ENCODE measurements at regions not wholly inside any gene's neighbourhood (a gene's known extent, or its start where the extent isn't known, plus 50 kb on each side); places are given as distances from the start of the nearest gene placed in this dataset.
"Not testable (repeated sequence)": the region's sequence is repeated elsewhere in the genome, so short reads cannot be mapped to it uniquely, and the experiment has no call there.

DNA sequence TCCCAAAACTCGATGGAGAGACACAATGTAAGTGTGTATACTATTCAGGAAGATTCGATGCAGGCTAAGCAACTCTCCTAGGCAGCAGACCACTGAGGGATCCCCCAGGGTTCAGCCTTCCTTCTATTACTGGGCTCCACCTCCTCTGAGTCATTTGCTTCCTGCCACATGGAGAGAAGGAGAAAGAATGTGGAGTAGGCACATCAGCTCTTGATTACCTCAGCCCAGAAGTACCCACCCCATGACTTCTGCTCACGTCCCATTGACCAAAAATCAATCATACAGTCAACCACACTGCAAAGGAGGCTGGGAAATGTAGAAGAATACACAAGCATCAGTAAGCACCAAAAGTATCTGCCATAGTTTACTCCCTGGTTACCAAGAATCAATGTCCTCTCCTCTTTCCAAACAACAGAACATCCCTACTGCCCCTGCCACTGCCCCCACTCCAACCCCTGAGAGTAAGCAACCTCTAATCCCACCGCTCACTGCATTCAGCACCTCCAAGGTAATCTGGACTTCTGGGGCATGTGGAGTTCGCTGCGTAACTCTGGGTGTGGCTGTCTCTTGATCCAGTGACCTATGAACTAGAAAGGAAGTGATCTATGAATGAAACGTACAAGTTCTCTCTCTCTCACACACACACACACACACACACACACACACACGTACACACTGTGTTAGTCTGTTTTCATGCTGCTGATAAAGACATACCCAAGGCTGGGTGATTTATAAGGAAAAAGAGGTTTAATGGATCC lies 91.2 kb upstream of the C1QTNF7 start:
- peak; percentile 85 for DNase-seq (ENCODE audit: low read depth)

DNA sequence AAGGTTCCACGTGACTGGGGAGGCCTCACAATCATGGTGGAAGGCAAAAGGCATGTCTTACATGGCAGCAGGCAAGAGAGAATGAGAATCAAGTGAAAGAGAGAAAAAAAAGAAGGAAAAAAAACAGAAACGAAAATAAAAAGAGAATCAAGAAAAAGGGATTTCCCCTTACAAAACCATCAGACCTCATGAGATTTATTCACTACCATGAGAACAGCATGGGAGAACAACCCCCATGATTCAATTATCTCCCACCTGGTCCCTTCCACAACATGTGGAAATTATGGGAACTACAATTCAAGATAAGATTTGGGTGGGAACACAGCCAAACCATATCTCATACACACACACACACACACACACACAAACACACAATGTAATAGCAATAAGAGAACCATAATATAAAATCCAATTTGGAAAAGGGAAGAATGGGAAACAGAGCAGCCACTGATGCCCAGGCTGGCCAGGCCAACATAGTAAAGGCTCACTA lies 90.6 kb upstream of the C1QTNF7 start:
- DNase-seq (ENCODE audit: low read depth): not testable (repeated sequence)

DNA sequence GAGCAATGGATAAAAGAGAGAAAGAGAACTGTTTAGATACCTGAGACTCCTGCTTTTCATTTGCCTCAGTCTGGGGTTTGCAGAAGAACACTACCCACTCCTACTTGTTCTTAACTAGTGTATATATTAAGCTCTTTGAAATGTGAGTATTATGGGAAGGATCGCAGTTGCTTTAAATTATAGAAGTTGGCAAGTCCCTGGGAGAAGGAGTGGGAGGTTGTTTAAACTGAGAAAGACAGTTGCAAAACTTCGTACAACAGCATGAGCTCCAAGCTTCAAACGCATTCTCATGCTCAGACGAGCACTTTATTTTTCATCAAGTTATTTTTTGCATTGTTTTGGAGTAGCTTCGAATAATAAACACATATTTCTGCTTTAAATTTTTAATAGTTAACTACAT lies 88.1 kb upstream of the C1QTNF7 start:
- DNase-seq (ENCODE audit: low read depth): no peak

DNA sequence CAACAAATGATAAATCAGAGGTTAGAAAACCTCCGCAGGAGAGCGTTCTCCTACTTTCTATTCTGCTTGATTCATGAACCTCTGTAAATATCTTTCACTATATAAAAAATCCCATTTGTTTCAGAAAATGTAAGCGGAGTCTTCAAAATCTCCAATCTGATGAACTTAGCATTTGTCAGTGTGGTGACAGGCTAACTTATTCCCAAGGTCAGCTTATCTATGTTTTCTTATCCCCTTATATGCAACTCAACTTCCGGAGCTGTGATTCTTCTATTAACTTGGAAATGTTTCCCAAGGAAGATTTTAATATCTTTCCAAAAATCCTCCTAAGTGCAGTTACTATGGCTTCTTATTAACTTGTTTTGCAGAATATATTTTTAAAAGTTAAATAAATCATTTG lies 87.5 kb upstream of the C1QTNF7 start:
- no peak for DNase-seq (ENCODE audit: low read depth)

DNA sequence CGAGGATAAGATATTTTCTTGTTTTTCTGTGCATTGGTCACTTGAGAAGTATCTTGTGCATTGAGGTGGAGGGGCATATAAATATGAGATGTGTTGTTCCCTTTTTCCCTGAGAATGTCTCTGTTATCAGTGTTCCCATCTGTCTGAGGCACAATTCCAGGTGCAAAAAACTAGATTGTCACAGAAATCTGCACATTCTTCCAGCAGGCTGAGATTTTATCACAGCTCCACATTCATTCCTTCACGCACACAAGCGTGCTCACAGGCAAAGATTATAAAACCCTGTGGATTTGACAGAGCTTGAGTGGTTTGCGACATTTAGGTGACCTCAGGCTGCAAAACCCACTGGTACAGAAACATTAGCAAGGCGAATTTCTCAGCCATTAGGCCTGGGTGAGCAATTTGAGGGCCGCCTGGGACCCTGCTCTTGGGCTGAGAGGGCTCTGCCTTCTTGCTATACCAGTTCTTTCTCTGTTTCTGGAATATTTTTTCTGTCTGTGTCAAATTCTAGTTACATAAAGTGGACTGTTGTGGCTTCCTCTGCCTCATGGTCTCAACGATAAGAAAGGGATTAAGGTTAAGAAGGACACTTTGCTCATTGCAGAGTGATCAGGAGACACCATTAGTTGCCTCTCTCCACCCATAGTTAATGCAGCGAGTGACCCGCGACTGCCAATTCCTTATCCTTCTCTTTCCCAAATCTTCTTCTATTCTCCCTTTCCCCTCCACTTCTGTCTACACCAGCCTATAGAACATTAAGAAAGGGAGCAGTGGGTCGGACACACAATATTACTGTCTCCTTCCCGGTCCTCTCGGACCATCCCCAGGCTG lies 86.7 kb upstream of the C1QTNF7 start:
- no peak for DNase-seq (ENCODE audit: low read depth)

DNA sequence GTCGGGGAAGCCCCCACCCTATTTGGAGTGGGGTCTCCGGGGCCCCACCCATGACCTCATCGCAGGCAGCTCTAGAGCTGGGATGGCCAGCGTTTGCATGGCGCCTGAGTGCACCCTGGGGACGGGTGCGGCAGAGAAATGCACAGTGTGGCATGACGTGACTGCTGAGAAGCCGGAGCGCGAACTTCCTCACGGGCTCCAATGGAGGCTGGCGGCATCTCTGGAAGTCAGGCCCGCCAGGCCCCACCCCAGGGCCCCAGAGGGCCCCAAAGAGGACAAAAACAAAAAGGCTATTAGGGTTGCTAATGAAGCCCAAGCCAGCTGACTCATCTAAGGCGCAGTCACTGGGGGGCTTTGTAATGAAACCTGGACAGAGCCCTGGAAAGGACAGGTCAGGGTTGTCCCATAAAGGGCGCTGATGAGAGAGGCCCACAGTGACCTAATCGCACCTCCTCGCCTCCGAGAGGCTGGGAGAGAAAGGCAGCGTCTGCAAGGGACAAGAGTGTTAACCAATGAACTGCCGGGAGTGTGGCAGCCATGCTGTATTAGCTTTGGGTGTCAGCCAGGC lies 86.0 kb upstream of the C1QTNF7 start:
- no peak for DNase-seq (ENCODE audit: low read depth)

DNA sequence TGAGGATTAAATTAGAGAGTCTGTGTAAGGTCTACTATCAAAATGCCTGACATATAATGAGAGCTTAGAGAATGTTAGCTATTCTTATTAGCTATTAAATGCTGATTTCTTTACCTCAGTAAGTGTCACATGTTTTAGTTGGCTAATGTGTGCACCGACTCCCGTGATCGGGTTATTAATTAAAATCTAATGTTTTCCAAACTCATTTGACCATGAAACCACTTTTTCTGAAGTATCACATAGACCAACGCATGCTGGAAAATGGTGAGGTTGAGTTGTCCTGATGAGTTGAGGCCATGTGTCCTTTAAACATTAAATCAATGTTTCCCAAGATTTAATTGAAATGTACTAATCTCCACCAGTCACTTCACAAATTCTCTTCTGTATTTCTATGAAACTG lies 84.8 kb upstream of the C1QTNF7 start:
- no peak for DNase-seq (ENCODE audit: low read depth)

DNA sequence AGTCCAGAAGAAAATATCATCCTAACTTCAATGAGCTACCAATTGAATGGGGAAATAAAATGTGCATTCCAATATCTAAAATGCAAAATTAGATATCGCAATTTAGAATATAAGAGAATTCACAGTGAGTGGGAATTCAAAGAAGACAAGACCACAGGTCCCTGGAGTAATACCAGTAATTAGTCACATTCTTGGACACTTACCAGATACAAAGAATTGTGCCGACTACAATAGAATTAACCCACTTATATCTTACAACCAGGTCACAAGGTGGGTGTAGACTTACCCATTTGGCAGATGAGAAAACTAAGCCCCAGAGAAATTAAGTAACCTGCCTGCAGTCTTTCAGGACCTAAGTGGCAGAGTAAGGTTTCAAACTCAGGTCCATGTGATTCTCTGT lies 84.3 kb upstream of the C1QTNF7 start:
- DNase-seq (ENCODE audit: low read depth): no peak

DNA sequence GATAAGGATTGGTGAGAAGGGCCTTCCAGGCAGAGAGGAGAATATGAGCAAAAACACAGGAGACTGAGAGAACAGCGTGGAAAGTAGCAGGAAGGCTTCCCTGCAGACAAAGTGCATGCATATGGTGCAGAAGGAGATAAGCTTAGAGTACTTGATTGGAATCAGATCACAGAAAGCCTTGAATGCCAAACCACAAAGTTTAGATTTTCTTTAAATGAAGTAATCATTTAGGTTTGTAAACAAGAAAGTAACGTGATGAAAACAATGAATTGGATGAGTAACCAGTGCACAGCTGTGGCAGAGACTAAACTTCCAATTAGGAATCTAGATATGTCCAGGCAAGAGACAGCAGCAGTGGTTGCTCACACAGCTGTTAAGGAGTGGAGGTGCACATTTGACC lies 83.8 kb upstream of the C1QTNF7 start:
- peak; percentile 17 for DNase-seq (ENCODE audit: low read depth)

DNA sequence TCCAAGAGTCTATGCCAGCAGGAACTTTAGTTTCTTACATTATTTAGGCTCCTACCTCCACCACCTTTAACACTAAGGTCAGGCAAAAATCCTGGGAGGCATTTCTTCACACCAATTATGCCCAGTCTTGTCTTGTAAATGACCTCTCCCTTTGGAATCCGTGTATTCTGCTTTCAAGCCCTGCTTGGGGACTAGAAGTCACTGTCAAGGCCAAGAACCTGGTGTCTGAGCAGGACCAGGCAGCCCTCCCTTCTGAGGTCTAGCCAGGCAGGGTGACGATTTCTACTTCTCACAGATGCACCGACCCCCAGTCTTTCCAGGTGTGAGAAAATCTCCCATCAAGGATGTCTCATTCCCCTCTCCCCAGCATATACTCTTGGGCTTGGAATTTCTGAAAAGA lies 82.7 kb upstream of the C1QTNF7 start:
- DNase-seq (ENCODE audit: low read depth): no peak

DNA sequence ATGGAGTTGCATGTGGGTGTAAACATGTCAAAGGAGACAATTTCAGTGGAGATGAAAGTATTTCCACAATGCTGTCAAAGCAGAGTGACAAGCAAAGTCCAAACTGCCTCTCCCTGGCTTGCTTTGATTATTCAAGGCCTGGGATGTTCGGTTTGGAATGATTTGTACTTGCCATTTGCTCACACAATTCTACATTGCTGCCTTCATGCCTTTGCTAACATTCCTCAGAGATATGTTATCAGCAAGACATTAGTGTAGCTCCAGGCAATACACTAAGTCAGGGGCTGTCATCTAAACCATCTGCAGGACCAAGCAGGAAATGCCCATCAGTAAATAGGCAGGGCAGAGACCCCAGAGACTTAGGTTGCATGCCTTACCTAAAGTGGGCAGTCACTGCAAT lies 79.6 kb upstream of the C1QTNF7 start:
- no peak for DNase-seq (ENCODE audit: low read depth)

DNA sequence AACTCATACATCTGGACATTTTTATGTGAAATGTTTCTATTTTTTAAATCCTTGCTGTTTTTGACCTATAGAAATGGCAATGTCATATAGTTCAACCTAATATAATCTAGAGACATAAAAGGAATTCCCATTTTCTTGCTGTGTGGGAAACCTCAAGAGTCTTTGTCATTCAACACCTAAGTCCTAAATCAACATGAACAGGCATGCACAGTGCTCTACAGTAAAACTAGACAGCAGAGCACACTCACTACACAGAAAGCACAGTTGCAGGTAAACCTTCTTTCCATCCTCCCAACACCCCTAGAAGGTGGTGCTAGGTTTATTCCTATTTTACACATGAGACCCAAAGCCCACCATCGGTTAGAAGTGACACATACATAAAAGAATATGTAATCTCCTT lies 79.1 kb upstream of the C1QTNF7 start:
- DNase-seq (ENCODE audit: low read depth): no peak

DNA sequence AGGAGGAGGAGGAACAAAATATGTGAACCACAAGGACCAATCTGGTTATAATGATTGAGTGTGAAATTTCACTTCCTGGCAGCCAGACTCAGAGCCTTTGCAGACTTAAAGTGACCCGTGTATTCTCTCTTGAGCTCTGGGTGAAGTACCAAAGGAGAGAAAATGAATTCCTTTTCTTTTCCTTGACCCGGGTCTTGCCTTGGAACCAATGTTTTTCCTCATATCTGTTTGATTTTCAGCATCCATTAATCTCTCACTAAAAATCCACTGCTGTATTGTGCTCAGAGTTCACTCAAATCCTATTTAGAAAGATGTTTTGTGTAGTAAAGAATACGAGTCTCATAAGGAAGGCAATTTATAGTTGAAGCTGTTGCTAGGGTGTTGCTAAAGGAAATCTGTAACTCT lies 78.3 kb upstream of the C1QTNF7 start:
- no peak for DNase-seq (ENCODE audit: low read depth)

DNA sequence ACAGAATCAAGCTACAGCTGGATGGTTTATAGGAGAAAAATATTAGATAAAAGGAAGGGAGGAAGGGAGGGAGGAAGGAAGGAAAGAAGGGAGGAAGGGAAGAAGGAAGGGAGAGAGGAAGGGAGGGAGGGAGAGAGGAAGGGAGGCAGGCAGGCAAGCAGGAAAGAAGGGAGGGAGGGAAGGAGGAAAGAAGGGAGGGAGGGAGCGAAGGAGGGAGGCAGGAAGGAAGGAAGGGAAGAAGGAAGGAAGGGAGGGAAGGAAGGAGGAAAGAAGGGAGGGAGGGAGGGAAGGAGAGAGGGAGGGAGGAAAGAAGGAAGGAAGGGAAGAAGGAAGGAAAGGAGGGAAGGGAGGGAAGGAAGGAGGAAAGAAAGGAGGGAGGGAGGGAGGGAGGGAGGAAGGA lies 77.9 kb upstream of the C1QTNF7 start:
- no peak for DNase-seq (ENCODE audit: low read depth)

DNA sequence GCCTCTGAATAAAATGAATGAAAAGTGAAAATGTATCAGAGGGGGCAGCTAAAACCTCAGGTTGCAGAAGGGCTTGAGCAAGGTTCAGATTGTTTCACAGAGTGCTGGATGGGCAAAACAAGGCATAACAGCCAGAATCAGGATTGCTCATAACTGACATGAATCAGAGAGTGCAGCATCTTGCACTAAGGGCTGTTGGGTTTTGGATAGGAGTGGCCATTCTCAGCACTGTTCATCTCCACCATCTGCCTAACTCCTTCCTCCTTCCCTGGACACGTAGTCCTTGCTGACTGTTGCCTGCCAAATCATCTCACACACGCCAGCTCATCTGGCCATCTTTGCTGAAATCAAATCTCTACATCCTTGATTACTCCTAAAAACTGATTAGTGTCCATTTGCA lies 75.3 kb upstream of the C1QTNF7 start:
- no peak for DNase-seq (ENCODE audit: low read depth)

DNA sequence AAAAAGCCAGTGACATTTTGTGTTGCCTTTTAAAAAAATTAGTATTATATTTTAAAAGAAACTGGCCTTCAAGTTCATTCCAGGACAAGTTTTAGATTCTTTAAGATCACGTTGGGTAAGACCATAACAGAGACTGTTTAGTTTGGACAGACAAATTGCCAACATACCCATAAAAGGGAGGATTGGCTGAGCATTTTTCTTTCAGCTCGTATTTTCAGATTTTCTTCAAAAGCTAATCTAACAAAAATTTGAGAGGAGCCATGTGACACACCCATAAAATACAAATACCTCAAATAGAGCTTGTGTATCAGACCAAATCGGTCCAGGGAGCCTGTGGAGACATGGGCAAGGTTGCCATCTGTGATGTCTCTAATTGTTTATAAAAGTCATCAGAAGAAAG lies 74.6 kb upstream of the C1QTNF7 start:
- no peak for DNase-seq (ENCODE audit: low read depth)

DNA sequence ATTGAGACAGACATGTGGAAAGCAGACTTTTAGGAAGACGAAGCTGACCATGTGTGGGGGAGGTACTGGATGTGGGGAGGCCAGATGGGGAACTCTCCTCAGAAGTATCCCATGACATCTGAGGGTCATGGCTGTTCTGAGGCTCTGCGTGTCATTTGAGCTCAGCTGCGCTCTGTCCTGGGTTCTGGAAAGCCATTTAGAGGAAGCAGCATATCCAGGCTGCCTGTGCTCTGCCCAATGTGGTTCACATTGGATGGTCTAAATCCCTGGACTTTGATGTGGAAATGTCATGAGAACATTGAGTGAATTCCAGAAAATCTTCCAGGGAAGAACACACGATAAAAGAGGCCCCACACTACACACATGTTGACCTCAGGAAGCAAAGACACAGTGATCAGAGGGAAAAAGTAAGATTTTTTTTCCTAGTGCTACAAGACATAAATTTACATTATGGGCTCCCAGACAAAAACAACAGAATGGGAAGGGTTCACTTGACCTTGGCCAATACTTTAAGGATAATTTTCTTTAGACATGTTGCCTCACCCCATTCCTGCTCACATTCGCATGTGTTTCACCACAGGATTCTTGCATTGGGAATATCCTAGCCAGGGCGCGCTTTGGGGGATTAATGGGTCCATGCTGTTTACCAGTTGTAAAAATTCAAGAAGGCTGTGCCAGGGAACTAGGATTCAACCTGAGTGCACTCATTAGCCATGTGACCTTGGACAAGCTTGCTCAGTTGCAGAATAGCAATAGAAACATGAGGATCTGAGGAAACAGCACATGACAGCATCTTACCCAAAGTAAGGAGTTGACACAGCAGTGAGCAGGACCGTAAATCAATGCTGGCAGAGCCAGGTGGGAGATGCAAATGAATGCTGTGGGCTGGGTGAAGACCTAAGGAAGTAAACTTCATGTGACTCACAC lies 73.2 kb upstream of the C1QTNF7 start:
- no peak for DNase-seq (ENCODE audit: low read depth)

DNA sequence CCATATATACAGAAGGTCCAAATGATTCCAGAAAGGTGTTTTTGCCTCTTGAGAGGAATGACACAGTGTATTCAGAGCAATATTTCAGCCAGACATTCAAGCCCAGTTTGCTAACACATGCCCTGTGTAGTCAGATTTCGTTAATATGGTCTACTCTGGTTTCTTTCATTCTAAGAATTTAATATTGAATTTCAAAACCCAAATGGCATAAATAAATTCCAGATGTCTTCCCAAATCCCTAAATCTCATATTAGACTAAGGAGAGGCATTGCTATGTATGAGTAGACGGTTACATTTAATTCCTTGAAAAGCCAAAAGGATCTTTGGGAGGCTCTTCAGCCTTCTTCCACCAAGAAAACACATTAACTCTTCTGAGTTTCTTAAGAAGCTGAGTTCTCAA lies 66.3 kb upstream of the C1QTNF7 start:
- DNase-seq (ENCODE audit: low read depth): no peak

DNA sequence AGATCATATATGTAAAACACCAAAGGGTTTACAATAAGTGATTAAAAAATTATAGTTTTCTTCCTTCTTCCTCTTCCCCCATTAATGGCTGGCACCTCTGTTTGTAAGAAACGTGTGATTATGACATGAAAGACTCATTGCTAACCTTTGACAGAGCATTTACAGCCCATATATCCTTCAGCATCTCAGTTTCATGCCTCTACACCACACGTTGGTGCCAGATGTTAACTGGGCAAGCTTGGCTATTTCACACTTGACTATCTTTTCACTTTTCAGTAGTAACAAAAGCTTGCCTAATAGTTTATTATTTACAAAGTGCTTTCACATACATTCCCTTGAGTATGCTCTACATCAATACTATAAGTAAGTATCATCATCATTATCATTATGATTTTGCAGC lies 65.3 kb upstream of the C1QTNF7 start:
- no peak for DNase-seq (ENCODE audit: low read depth)

DNA sequence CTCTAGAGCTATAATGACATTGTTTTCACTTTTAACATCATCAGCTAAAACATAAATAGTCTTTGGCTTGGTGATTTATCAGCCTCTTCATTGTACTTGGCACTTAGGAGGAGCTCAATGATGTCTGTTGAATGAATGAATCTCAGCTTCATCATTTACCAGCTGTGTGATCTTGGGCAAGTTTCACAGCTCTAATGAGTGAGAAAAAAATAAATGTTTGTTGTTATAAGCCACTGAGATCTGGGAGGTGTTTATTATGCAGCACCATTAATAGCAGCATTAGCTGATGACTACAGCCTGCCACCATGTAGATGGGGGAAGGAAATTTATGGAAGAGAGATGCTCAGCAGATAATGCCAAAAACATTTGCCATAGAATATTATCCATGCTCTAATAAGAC lies 63.6 kb upstream of the C1QTNF7 start:
- DNase-seq (ENCODE audit: low read depth): no peak

DNA sequence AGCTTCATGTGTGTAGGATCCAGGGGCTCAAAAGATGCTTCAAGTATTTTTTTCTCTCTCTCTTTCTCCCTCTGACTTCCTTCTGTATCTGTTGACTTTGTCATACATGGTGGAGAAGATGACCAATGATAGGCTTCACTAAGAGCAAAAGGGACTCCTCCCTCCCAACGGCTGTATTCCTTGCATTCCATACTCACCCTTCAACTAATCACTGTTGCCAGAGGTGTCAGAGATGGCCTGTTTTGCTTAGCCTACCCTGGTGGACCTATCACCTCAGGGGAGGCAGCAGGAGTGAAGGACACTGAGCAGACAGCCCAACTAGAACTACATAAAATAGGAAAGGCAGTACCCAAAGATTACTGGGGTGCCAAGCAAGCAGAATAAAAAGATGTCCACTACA lies 62.2 kb upstream of the C1QTNF7 start:
- no peak for DNase-seq (ENCODE audit: low read depth)

DNA sequence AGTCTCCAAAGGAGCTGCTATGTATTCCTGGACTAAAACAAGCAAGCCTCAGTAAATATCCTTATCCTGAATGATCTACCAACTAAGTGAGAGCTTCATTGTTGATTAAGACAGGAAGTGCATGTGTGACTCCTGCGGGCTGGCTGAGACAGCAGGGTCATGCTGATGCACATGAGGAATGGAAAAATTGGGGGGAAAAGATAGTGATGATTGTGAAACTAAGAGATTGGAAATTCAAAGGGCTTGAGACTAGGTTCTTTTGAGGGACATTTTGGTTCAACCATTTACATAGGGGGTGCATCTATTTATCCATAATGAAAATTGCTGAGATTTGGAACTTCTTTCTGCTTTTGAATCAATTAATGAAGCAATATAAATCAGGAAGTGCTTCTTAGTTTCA lies 61.1 kb upstream of the C1QTNF7 start:
- DNase-seq (ENCODE audit: low read depth): peak; percentile 39

Data from Daoy (cell line).